ENCODE measurements at regions not wholly inside any gene's neighbourhood (a gene's known extent, or its start where the extent isn't known, plus 50 kb on each side); places are given as distances from the start of the nearest gene placed in this dataset.

- H3K36me3 ChIP-seq, result no peaks in the 10 kb centered on the region
- intact Hi-C loops (cut with DNase I), result no loop called here
- H3K27ac ChIP-seq, result no peak overlapping the region
- no peak for TF ChIP-seq EP300 (IDR thresholded peaks at IDR 0.05)
- no peak for TF ChIP-seq POLR2A (IDR thresholded peaks at IDR 0.05)
- no peak for TF ChIP-seq CTCF (IDR thresholded peaks at IDR 0.05)
- H3K4me3 ChIP-seq, result no peak overlapping the region
- H3K4me1 ChIP-seq (ENCODE audit: insufficient read depth), result no peaks in the 10 kb centered on the region
- no peaks in the 10 kb centered on the region for H3K9me3 ChIP-seq
- DNase-seq, result no peak
- 63 to 75% (median 64%) methylated on average over 3 of the region's 3 CpGs for WGBS, 3 donors
- H3K27me3 ChIP-seq, result no peaks in the 10 kb centered on the region
Observed at GRCh38 chr1:244220410-244220809, 169.3 kb downstream of the ZBTB18 start.

- H3K36me3 ChIP-seq, result no peaks in the 10 kb centered on the region
- TF ChIP-seq EP300 (IDR thresholded peaks at IDR 0.05), result no peak
- TF ChIP-seq CTCF (IDR thresholded peaks at IDR 0.05), result no peak
- no peak for TF ChIP-seq POLR2A (IDR thresholded peaks at IDR 0.05)
- no peak overlapping the region for H3K27ac ChIP-seq
- H3K9me3 ChIP-seq, result no peaks in the 10 kb centered on the region
- H3K27me3 ChIP-seq, result no peaks in the 10 kb centered on the region
- WGBS, 3 donors, result 3 to 5% (median 5%) methylated on average over 4 of the region's 4 CpGs
- no peak for DNase-seq
- intact Hi-C loops (cut with DNase I), result no loop called here
- H3K4me1 ChIP-seq (ENCODE audit: insufficient read depth), result no peaks in the 10 kb centered on the region
- H3K4me3 ChIP-seq, result no peak overlapping the region
Observed at GRCh38 chr1:244221991-244222390, 170.9 kb downstream of the ZBTB18 start.

GRCh38 chr1:244224487-244225430 is 173.7 kb downstream of the ZBTB18 start:
- Histone ChIP-seq H3K9me3 (no peaks in the 10 kb centered on the region), H3K27me3 (no peaks in the 10 kb centered on the region), H3K4me3 (no peak overlapping the region), H3K27ac (no peak overlapping the region), H3K36me3 (no peaks in the 10 kb centered on the region), H3K4me1 (ENCODE audit: insufficient read depth) (no peaks in the 10 kb centered on the region)
- WGBS, 3 donors, result 87 to 93% (median 90%) methylated on average over 11 of the region's 11 CpGs
- intact Hi-C loops (cut with DNase I), result no loop called here
- TF ChIP-seq CTCF (IDR thresholded peaks at IDR 0.05) (no peak), EP300 (IDR thresholded peaks at IDR 0.05) (no peak), POLR2A (IDR thresholded peaks at IDR 0.05) (no peak)
- DNase-seq, result no peak

- no peak for DNase-seq
- no peaks in the 10 kb centered on the region for H3K36me3 ChIP-seq
- WGBS, 3 donors, result 73 to 87% (median 83%) methylated on average over 3 of the region's 3 CpGs
- intact Hi-C loops (cut with DNase I), result no loop called here
- H3K27ac ChIP-seq, result no peak overlapping the region
- H3K27me3 ChIP-seq, result no peaks in the 10 kb centered on the region
- no peak for TF ChIP-seq CTCF (IDR thresholded peaks at IDR 0.05)
- no peak for TF ChIP-seq POLR2A (IDR thresholded peaks at IDR 0.05)
- TF ChIP-seq EP300 (IDR thresholded peaks at IDR 0.05), result no peak
- H3K4me3 ChIP-seq, result no peak overlapping the region
- H3K4me1 ChIP-seq (ENCODE audit: insufficient read depth), result peaks cover 2% of the 10 kb centered on the region
- H3K9me3 ChIP-seq, result no peaks in the 10 kb centered on the region
Observed at GRCh38 chr1:244226435-244226834, 175.4 kb downstream of the ZBTB18 start.

Measured in ovary (tissue), 7 donors.